ENCODE measurements at regions not wholly inside any gene's neighbourhood (a gene's known extent, or its start where the extent isn't known, plus 50 kb on each side); places are given as distances from the start of the nearest gene placed in this dataset.

DNA sequence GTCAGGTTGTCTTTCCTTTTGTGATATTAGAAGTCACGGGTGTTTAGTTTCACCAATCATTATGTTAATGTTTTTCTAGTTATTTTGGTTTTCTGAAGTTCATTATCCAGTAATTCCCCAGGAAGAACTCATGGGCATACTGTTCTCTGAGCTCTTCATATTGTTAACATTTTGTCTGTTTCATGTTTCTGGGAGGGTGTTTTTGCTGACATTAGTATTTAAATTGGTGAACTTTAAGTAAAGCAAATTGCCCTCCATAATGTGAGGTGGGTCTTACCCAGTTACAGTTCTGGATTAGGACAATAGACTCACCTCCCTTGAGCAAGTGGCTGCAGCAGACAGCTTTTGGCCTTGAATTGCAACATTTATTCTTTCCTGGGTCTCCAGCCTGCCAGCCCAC is 163.4 kb downstream of the GPAT3 start:
- H3K27ac Mint-ChIP-seq = no peak overlapping the region
- 100% methylated on average over 1 of the region's 1 CpG for WGBS (ENCODE audit: insufficient coverage)
- Histone ChIP-seq H3K9me3 (ENCODE audit: control insufficient read depth, insufficient read depth, low read length) (peaks cover 4% of the 10 kb centered on the region), H3K27ac (ENCODE audit: low read length) (no peak overlapping the region), H3K36me3 (ENCODE audit: control insufficient read depth, insufficient read depth, low read length) (no peaks in the 10 kb centered on the region), H3K4me1 (ENCODE audit: control insufficient read depth, insufficient read depth, low read length) (no peaks in the 10 kb centered on the region), H3K27me3 (ENCODE audit: control insufficient read depth, insufficient read depth, low read length) (no peaks in the 10 kb centered on the region), H3K4me3 (ENCODE audit: low read length) (no peak overlapping the region)
- H3K27me3 Mint-ChIP-seq (ENCODE audit: low read depth in 2 of 2) = peaks cover 3 to 8% of the 10 kb centered on the region in 2 donors
- intact Hi-C loops (cut with micrococcal nuclease) = no loop called here
- no peak for DNase-seq
- no peaks in the 10 kb centered on the region for H3K4me1 Mint-ChIP-seq
- ATAC-seq = no peak
- H3K36me3 Mint-ChIP-seq = no peaks in the 10 kb centered on the region
- TF ChIP-seq, protein P1, sequence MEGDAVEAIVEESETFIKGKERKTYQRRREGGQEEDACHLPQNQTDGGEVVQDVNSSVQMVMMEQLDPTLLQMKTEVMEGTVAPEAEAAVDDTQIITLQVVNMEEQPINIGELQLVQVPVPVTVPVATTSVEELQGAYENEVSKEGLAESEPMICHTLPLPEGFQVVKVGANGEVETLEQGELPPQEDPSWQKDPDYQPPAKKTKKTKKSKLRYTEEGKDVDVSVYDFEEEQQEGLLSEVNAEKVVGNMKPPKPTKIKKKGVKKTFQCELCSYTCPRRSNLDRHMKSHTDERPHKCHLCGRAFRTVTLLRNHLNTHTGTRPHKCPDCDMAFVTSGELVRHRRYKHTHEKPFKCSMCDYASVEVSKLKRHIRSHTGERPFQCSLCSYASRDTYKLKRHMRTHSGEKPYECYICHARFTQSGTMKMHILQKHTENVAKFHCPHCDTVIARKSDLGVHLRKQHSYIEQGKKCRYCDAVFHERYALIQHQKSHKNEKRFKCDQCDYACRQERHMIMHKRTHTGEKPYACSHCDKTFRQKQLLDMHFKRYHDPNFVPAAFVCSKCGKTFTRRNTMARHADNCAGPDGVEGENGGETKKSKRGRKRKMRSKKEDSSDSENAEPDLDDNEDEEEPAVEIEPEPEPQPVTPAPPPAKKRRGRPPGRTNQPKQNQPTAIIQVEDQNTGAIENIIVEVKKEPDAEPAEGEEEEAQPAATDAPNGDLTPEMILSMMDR (IDR thresholded peaks at IDR 0.05) = no peak
- H3K9me3 Mint-ChIP-seq = peaks cover 4 to 5% of the 10 kb centered on the region in 2 donors
- no peak overlapping the region for H3K4me3 Mint-ChIP-seq

DNA sequence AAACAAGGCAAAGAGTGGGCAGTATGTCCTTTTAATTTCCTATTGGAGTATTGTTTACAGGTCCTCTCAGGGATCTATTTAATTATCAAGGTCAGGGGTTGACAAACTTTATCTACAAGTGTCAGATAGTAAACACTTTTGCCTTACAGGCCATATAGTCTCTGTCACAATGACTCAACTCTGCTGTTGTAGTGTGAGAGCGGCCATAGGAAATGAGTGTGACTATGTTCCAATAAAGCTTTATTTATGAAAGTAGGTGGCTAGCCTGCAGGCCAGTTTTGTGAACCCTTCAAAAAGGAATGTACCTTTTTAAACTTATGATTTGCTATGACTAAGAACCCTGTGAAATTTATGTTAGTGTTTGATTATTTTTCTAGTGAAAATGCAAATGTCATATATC is 156.1 kb downstream of the GPAT3 start:
- H3K4me1 ChIP-seq (ENCODE audit: control insufficient read depth, insufficient read depth, low read length) = no peaks in the 10 kb centered on the region
- H3K27me3 Mint-ChIP-seq (ENCODE audit: low read depth in 2 of 2) = peaks cover 0 to 5% of the 10 kb centered on the region in 2 donors
- H3K27ac Mint-ChIP-seq = no peak overlapping the region
- intact Hi-C loops (cut with micrococcal nuclease) = no loop called here
- no peaks in the 10 kb centered on the region for H3K36me3 ChIP-seq (ENCODE audit: control insufficient read depth, insufficient read depth, low read length)
- no peaks in the 10 kb centered on the region for H3K4me1 Mint-ChIP-seq
- H3K36me3 Mint-ChIP-seq = no peaks in the 10 kb centered on the region
- no peak overlapping the region for H3K4me3 ChIP-seq (ENCODE audit: low read length)
- no peaks in the 10 kb centered on the region for H3K9me3 ChIP-seq (ENCODE audit: control insufficient read depth, insufficient read depth, low read length)
- no peak overlapping the region for H3K4me3 Mint-ChIP-seq
- WGBS (ENCODE audit: insufficient coverage) = 83% methylated on average over 1 of the region's 1 CpG
- DNase-seq = no peak
- ATAC-seq = no peak
- TF ChIP-seq, protein P1 (IDR thresholded peaks at IDR 0.05) = no peak
- H3K9me3 Mint-ChIP-seq = no peaks in the 10 kb centered on the region
- H3K27me3 ChIP-seq (ENCODE audit: control insufficient read depth, insufficient read depth, low read length) = no peaks in the 10 kb centered on the region
- H3K27ac ChIP-seq (ENCODE audit: low read length) = no peak overlapping the region

DNA sequence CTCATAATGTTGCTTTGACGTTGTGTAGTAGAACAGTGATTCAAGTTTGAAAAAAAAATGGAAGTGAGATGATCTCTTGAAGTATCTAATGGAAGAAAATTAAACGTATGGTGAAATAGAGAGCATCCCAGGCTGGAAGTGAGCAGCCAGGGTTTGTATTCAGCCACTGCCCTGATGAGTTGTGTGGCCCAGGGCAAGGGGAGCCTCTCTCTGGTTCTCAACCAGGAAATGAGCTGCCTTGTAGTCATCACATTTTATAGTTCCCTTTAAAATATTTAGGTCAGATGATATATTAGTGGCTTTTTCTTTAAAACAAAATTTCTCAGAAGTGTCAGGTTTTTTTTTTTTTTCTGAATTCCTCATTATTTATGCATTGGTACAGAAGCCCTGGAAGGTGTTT is 150.3 kb downstream of the GPAT3 start:
- no peaks in the 10 kb centered on the region for H3K9me3 ChIP-seq (ENCODE audit: control insufficient read depth, insufficient read depth, low read length)
- H3K4me1 ChIP-seq (ENCODE audit: control insufficient read depth, insufficient read depth, low read length) = no peaks in the 10 kb centered on the region
- H3K27ac ChIP-seq (ENCODE audit: low read length) = no peak overlapping the region
- Mint-ChIP-seq H3K36me3 (no peaks in the 10 kb centered on the region), H3K4me1 (no peaks in the 10 kb centered on the region), H3K9me3 (no peaks in the 10 kb centered on the region), H3K27me3 (ENCODE audit: low read depth in 2 of 2) (peaks cover 0 to 4% of the 10 kb centered on the region in 2 donors), H3K27ac (no peak overlapping the region), H3K4me3 (no peak overlapping the region)
- intact Hi-C loops (cut with micrococcal nuclease) = no loop called here
- no peaks in the 10 kb centered on the region for H3K27me3 ChIP-seq (ENCODE audit: control insufficient read depth, insufficient read depth, low read length)
- no peak overlapping the region for H3K4me3 ChIP-seq (ENCODE audit: low read length)
- WGBS (ENCODE audit: insufficient coverage) = 62% methylated on average over 2 of the region's 2 CpGs
- DNase-seq = no peak
- H3K36me3 ChIP-seq (ENCODE audit: control insufficient read depth, insufficient read depth, low read length) = no peaks in the 10 kb centered on the region
- TF ChIP-seq, protein P1 (IDR thresholded peaks at IDR 0.05) = no peak
- no peak for ATAC-seq

DNA sequence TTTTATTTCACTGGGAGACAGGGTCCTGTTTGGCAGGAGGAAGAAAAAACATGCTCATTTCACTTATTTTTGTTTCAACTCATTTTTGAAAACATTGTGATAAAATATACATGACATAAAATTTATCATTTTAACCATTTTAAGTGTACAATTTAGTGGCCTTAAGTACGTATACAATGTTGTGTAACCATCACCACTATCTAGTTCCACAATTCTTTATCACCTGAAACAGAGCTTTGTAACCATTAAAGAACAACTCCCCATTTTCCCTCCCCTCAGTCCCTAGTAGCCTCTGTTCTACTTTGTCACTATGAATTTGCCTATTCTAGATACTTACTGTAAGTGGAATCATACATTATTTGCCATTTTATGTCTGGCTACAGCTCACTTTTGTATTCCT is 143.8 kb downstream of the GPAT3 start:
- ATAC-seq (no peak), DNase-seq (no peak)
- TF ChIP-seq, protein P1 (IDR thresholded peaks at IDR 0.05) = no peak
- Histone ChIP-seq H3K4me3 (ENCODE audit: low read length) (no peak overlapping the region), H3K27ac (ENCODE audit: low read length) (no peak overlapping the region), H3K9me3 (ENCODE audit: control insufficient read depth, insufficient read depth, low read length) (no peaks in the 10 kb centered on the region), H3K27me3 (ENCODE audit: control insufficient read depth, insufficient read depth, low read length) (peaks cover 2% of the 10 kb centered on the region), H3K4me1 (ENCODE audit: control insufficient read depth, insufficient read depth, low read length) (no peaks in the 10 kb centered on the region), H3K36me3 (ENCODE audit: control insufficient read depth, insufficient read depth, low read length) (no peaks in the 10 kb centered on the region)
- H3K36me3 Mint-ChIP-seq = no peaks in the 10 kb centered on the region
- peaks cover 19 to 20% of the 10 kb centered on the region in 2 donors for H3K27me3 Mint-ChIP-seq (ENCODE audit: low read depth in 2 of 2)
- H3K9me3 Mint-ChIP-seq = no peaks in the 10 kb centered on the region
- intact Hi-C loops (cut with micrococcal nuclease) = no loop called here
- H3K4me3 Mint-ChIP-seq = no peak overlapping the region
- H3K27ac Mint-ChIP-seq = no peak overlapping the region
- WGBS (ENCODE audit: insufficient coverage) = 86% methylated on average over 1 of the region's 1 CpG
- no peaks in the 10 kb centered on the region for H3K4me1 Mint-ChIP-seq
